ENCODE measurements at regions not wholly inside any gene's neighbourhood (a gene's known extent, or its start where the extent isn't known, plus 50 kb on each side); places are given as distances from the start of the nearest gene placed in this dataset.

DNA sequence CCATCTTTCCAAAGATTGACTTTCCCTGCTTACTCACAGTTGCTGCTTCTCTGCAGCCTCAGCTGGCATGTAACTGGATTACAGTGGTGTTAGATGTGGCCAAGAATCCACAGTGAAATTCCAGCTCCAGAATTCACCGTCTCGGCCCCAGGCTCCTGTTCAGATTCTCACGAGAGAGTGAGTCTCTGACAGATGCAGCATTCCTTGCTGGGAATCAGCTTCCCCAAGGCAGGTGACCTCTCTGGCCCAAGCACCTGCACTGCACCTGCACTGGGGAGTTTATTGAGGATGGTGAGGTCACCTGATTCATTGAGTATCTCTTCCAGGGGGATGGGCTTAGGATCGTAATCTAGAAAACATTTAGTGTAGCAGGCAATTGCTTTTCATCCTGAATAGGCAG, 600.5 kb upstream of the RBFOX1 start:
- TF ChIP-seq POLR2A (IDR thresholded peaks at IDR 0.05; ENCODE audit: low read depth, low read length) (no peak), POLR2AphosphoS5 (IDR thresholded peaks at IDR 0.05; ENCODE audit: low read depth, low read length) (no peak)

All from GM12892 (cell line).